Tibial nerve (tissue), 4 donors: ENCODE measurements at regions not wholly inside any gene's neighbourhood (a gene's known extent, or its start where the extent isn't known, plus 50 kb on each side); places are given as distances from the start of the nearest gene placed in this dataset.

Source experiments
- CTCF ChIP-seq, 5 experiments: fragments of 200-600 bp in 3 of 5; fragments of 450-650 bp in 2 of 5; sonication (generic) in 3 of 5; IDR thresholded peaks; one replicate each; pipeline ENCODE4 v1.5.1; 2016 to 2019; ENCODE audit warnings: antibody characterized with exemption in 5 of 5, mild to moderate bottlenecking in 3 of 5, moderate library complexity in 2 of 5
- EP300 ChIP-seq, 2 donors: sonication (generic); formaldehyde crosslinking; IDR thresholded peaks; one replicate each; pipeline ENCODE4 v1.6.1; 2017; ENCODE audit warnings: antibody characterized with exemption in 2 of 2, mild to moderate bottlenecking in 1 of 2
- POLR2A ChIP-seq, 2 donors: fragments of 450-650 bp; IDR thresholded peaks; one replicate each; pipeline ENCODE4 v1.6.1; 2017; ENCODE audit warnings: antibody characterized with exemption in 2 of 2, mild to moderate bottlenecking in 2 of 2, moderate library complexity in 2 of 2

GRCh38 chr15:62869116-62869515, 173.4 kb upstream of the TPM1 start:
- no peak for TF ChIP-seq EP300 (IDR thresholded peaks at IDR 0.05)
- TF ChIP-seq CTCF (IDR thresholded peaks at IDR 0.05): no peak
- TF ChIP-seq POLR2A (IDR thresholded peaks at IDR 0.05): no peak
